ENCODE measurements at regions not wholly inside any gene's neighbourhood (a gene's known extent, or its start where the extent isn't known, plus 50 kb on each side); places are given as distances from the start of the nearest gene placed in this dataset.

- no peak overlapping the region for H3K27ac Mint-ChIP-seq
- CTCF ChIA-PET = no interaction called here
- DNase-seq = no peak
- no peaks in the 10 kb centered on the region for H3K9me3 Mint-ChIP-seq (ENCODE audit: low read depth)
- no peak for ATAC-seq
- H3K4me3 Mint-ChIP-seq = no peak overlapping the region
- no peaks in the 10 kb centered on the region for H3K27me3 Mint-ChIP-seq
- H3K4me1 Mint-ChIP-seq = no peaks in the 10 kb centered on the region
- H3K36me3 Mint-ChIP-seq = no peaks in the 10 kb centered on the region
Observed at GRCh38 chr2:164079258-164079657, 343.4 kb upstream of the FIGN start.

- no peaks in the 10 kb centered on the region for H3K36me3 Mint-ChIP-seq
Observed at GRCh38 chr2:164078421-164078820, 342.6 kb upstream of the FIGN start.

GRCh38 chr2:164073101-164074074, 337.6 kb upstream of the FIGN start:
- Mint-ChIP-seq H3K27ac (no peak overlapping the region), H3K36me3 (no peaks in the 10 kb centered on the region), H3K27me3 (no peaks in the 10 kb centered on the region), H3K9me3 (ENCODE audit: low read depth) (no peaks in the 10 kb centered on the region), H3K4me3 (no peak overlapping the region), H3K4me1 (no peaks in the 10 kb centered on the region)
- CTCF ChIA-PET = no interaction called here
- ATAC-seq (no peak), DNase-seq (no peak)

More at GRCh38 chr2:164078421-164078820, 342.6 kb upstream of the FIGN start:
- ATAC-seq = no peak
- no peak for DNase-seq
- Mint-ChIP-seq H3K27ac (no peak overlapping the region), H3K4me1 (no peaks in the 10 kb centered on the region), H3K9me3 (ENCODE audit: low read depth) (no peaks in the 10 kb centered on the region), H3K4me3 (no peak overlapping the region), H3K27me3 (no peaks in the 10 kb centered on the region)
- CTCF ChIA-PET = no interaction called here

GRCh38 chr2:164069540-164069939, 333.7 kb upstream of the FIGN start:
- no peak overlapping the region for H3K4me3 Mint-ChIP-seq
- no peak for DNase-seq
- CTCF ChIA-PET = no interaction called here

GRCh38 chr2:164068063-164068462, 332.3 kb upstream of the FIGN start:
- Mint-ChIP-seq H3K4me1 (no peaks in the 10 kb centered on the region), H3K36me3 (no peaks in the 10 kb centered on the region), H3K27ac (no peak overlapping the region), H3K27me3 (no peaks in the 10 kb centered on the region), H3K9me3 (ENCODE audit: low read depth) (no peaks in the 10 kb centered on the region), H3K4me3 (no peak overlapping the region)
- CTCF ChIA-PET = no interaction called here
- no peak for DNase-seq
- ATAC-seq = no peak

More at GRCh38 chr2:164069540-164069939, 333.7 kb upstream of the FIGN start:
- no peak for ATAC-seq
- H3K27ac Mint-ChIP-seq = no peak overlapping the region
- H3K9me3 Mint-ChIP-seq (ENCODE audit: low read depth) = no peaks in the 10 kb centered on the region
- H3K27me3 Mint-ChIP-seq = no peaks in the 10 kb centered on the region
- no peaks in the 10 kb centered on the region for H3K4me1 Mint-ChIP-seq
- H3K36me3 Mint-ChIP-seq = no peaks in the 10 kb centered on the region

GRCh38 chr2:164066095-164066494, 330.3 kb upstream of the FIGN start:
- no peaks in the 10 kb centered on the region for H3K4me1 Mint-ChIP-seq
- no peaks in the 10 kb centered on the region for H3K9me3 Mint-ChIP-seq (ENCODE audit: low read depth)

GRCh38 chr2:164065038-164065437, 329.2 kb upstream of the FIGN start:
- DNase-seq = no peak
- no peak overlapping the region for H3K27ac Mint-ChIP-seq
- no peak for ATAC-seq
- H3K27me3 Mint-ChIP-seq = no peaks in the 10 kb centered on the region
- H3K4me3 Mint-ChIP-seq = no peak overlapping the region
- no peaks in the 10 kb centered on the region for H3K36me3 Mint-ChIP-seq
- CTCF ChIA-PET = no interaction called here
- H3K9me3 Mint-ChIP-seq (ENCODE audit: low read depth) = no peaks in the 10 kb centered on the region
- no peaks in the 10 kb centered on the region for H3K4me1 Mint-ChIP-seq

More at GRCh38 chr2:164066095-164066494, 330.3 kb upstream of the FIGN start:
- CTCF ChIA-PET = no interaction called here
- Mint-ChIP-seq H3K36me3 (no peaks in the 10 kb centered on the region), H3K27ac (no peak overlapping the region), H3K4me3 (no peak overlapping the region), H3K27me3 (no peaks in the 10 kb centered on the region)
- ATAC-seq (no peak), DNase-seq (no peak)

GRCh38 chr2:164061129-164061746, 325.4 kb upstream of the FIGN start:
- no peaks in the 10 kb centered on the region for H3K4me1 Mint-ChIP-seq
- DNase-seq = no peak
- CTCF ChIA-PET = no interaction called here

GRCh38 chr2:164060031-164060430, 324.2 kb upstream of the FIGN start:
- Mint-ChIP-seq H3K27ac (no peak overlapping the region), H3K27me3 (no peaks in the 10 kb centered on the region), H3K4me3 (no peak overlapping the region), H3K4me1 (no peaks in the 10 kb centered on the region), H3K36me3 (no peaks in the 10 kb centered on the region), H3K9me3 (ENCODE audit: low read depth) (no peaks in the 10 kb centered on the region)
- CTCF ChIA-PET = no interaction called here
- ATAC-seq = no peak
- no peak for DNase-seq

More at GRCh38 chr2:164061129-164061746, 325.4 kb upstream of the FIGN start:
- Mint-ChIP-seq H3K36me3 (no peaks in the 10 kb centered on the region), H3K27me3 (no peaks in the 10 kb centered on the region), H3K9me3 (ENCODE audit: low read depth) (no peaks in the 10 kb centered on the region), H3K4me3 (no peak overlapping the region), H3K27ac (no peak overlapping the region)
- ATAC-seq = no peak

GRCh38 chr2:164055623-164056022, 319.8 kb upstream of the FIGN start:
- CTCF ChIA-PET = no interaction called here
- Mint-ChIP-seq H3K27me3 (no peaks in the 10 kb centered on the region), H3K4me3 (no peak overlapping the region), H3K27ac (no peak overlapping the region), H3K36me3 (no peaks in the 10 kb centered on the region), H3K4me1 (no peaks in the 10 kb centered on the region), H3K9me3 (ENCODE audit: low read depth) (peaks cover 2% of the 10 kb centered on the region)
- ATAC-seq (no peak), DNase-seq (no peak)

GRCh38 chr2:164054651-164055050, 318.8 kb upstream of the FIGN start:
- Mint-ChIP-seq H3K4me1 (no peaks in the 10 kb centered on the region), H3K36me3 (no peaks in the 10 kb centered on the region), H3K9me3 (ENCODE audit: low read depth) (peaks cover 2% of the 10 kb centered on the region), H3K27me3 (no peaks in the 10 kb centered on the region), H3K4me3 (no peak overlapping the region), H3K27ac (no peak overlapping the region)
- ATAC-seq (no peak), DNase-seq (no peak)
- CTCF ChIA-PET = no interaction called here

- no peak for DNase-seq
- no peaks in the 10 kb centered on the region for H3K4me1 Mint-ChIP-seq
Observed at GRCh38 chr2:164053021-164053420, 317.2 kb upstream of the FIGN start.

GRCh38 chr2:164052006-164052405, 316.2 kb upstream of the FIGN start:
- CTCF ChIA-PET = no interaction called here
- ATAC-seq (no peak), DNase-seq (no peak)
- H3K9me3 Mint-ChIP-seq (ENCODE audit: low read depth) = peaks cover 8% of the 10 kb centered on the region
- H3K4me1 Mint-ChIP-seq = no peaks in the 10 kb centered on the region
- no peaks in the 10 kb centered on the region for H3K36me3 Mint-ChIP-seq
- no peak overlapping the region for H3K4me3 Mint-ChIP-seq
- H3K27me3 Mint-ChIP-seq = no peaks in the 10 kb centered on the region
- no peak overlapping the region for H3K27ac Mint-ChIP-seq

More at GRCh38 chr2:164053021-164053420, 317.2 kb upstream of the FIGN start:
- Mint-ChIP-seq H3K36me3 (no peaks in the 10 kb centered on the region), H3K9me3 (ENCODE audit: low read depth) (peaks cover 3% of the 10 kb centered on the region), H3K27ac (no peak overlapping the region), H3K4me3 (no peak overlapping the region), H3K27me3 (no peaks in the 10 kb centered on the region)
- ATAC-seq = no peak
- CTCF ChIA-PET = no interaction called here

- H3K27me3 Mint-ChIP-seq = no peaks in the 10 kb centered on the region
- H3K36me3 Mint-ChIP-seq = no peaks in the 10 kb centered on the region
- CTCF ChIA-PET = no interaction called here
- H3K4me1 Mint-ChIP-seq = no peaks in the 10 kb centered on the region
- peaks cover 8% of the 10 kb centered on the region for H3K9me3 Mint-ChIP-seq (ENCODE audit: low read depth)
- H3K27ac Mint-ChIP-seq = no peak overlapping the region
- H3K4me3 Mint-ChIP-seq = no peak overlapping the region
- no peak for ATAC-seq
- DNase-seq = no peak
Observed at GRCh38 chr2:164048729-164049128, 312.9 kb upstream of the FIGN start.

Data from activated CD8-positive, alpha-beta memory T cell treated with anti-CD3 and anti-CD28 coated beads, Interleukin-2, amount 10 ng/mL, durations not matched to agents 7 days and 5 days (primary cell).